Ovary (tissue), 3 donors: ENCODE measurements at regions not wholly inside any gene's neighbourhood (a gene's known extent, or its start where the extent isn't known, plus 50 kb on each side); places are given as distances from the start of the nearest gene placed in this dataset.

Source experiments
- POLR2A ChIP-seq: fragments of 450-650 bp; IDR thresholded peaks from one replicate; pipeline ENCODE4 v1.6.1; 2017; ENCODE audit warnings: antibody characterized with exemption, mild to moderate bottlenecking, moderate library complexity
- TF ChIP-seq, protein P1 (sequence below), 3 donors: fragments of 450-650 bp in 2 of 3; fragments of 200-600 bp in 1 of 3; IDR thresholded peaks; one replicate each; pipeline versions ENCODE4 v1.5.1 to v1.8.0; 2016 to 2022; ENCODE audit warnings: antibody characterized with exemption in 3 of 3, mild to moderate bottlenecking in 1 of 3
- donor health status: DM: no; HTN: no; CAD: no.

- TF ChIP-seq, protein P1, sequence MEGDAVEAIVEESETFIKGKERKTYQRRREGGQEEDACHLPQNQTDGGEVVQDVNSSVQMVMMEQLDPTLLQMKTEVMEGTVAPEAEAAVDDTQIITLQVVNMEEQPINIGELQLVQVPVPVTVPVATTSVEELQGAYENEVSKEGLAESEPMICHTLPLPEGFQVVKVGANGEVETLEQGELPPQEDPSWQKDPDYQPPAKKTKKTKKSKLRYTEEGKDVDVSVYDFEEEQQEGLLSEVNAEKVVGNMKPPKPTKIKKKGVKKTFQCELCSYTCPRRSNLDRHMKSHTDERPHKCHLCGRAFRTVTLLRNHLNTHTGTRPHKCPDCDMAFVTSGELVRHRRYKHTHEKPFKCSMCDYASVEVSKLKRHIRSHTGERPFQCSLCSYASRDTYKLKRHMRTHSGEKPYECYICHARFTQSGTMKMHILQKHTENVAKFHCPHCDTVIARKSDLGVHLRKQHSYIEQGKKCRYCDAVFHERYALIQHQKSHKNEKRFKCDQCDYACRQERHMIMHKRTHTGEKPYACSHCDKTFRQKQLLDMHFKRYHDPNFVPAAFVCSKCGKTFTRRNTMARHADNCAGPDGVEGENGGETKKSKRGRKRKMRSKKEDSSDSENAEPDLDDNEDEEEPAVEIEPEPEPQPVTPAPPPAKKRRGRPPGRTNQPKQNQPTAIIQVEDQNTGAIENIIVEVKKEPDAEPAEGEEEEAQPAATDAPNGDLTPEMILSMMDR (IDR thresholded peaks at IDR 0.05): no peak
- TF ChIP-seq POLR2A: no peak
These were observed 425.8 kb upstream of the ATXN7L3B start for GRCh38 chr12:74111688-74112360.
